NCI-H2107 treated with DMSO at 0.1 percent for 48 hours (cell line): ENCODE measurements at regions not wholly inside any gene's neighbourhood (a gene's known extent, or its start where the extent isn't known, plus 50 kb on each side); places are given as distances from the start of the nearest gene placed in this dataset.
"Not testable (repeated sequence)": the region's sequence is repeated elsewhere in the genome, so short reads cannot be mapped to it uniquely, and the experiment has no call there.

Source experiments
- DNase-seq: peaks from one replicate; lab custom pipeline; 2025; ENCODE audit not compliant: unreplicated experiment; lab: John Stamatoyannopoulos, UW

GRCh38 chr9:7545371-7546165 is 254.0 kb downstream of the DMAC1 start:
- DNase-seq, result no peak

GRCh38 chr9:7542693-7543092 is 256.9 kb downstream of the DMAC1 start:
- peak; percentile 32 for DNase-seq

- no peak for DNase-seq
Observed at GRCh38 chr9:7542126-7542525, 257.5 kb downstream of the DMAC1 start.

GRCh38 chr9:7536310-7536939 is 263.2 kb downstream of the DMAC1 start:
- peak; percentile 46 for DNase-seq

GRCh38 chr9:7534211-7534935 is 265.2 kb downstream of the DMAC1 start:
- no peak for DNase-seq

- no peak for DNase-seq
Observed at GRCh38 chr9:7533376-7534090, 266.0 kb downstream of the DMAC1 start.

- DNase-seq, result no peak
Observed at GRCh38 chr9:7523426-7524043, 276.0 kb downstream of the DMAC1 start.

GRCh38 chr9:7520396-7520795 is 279.2 kb downstream of the DMAC1 start:
- no peak for DNase-seq

GRCh38 chr9:7516376-7516775 is 283.2 kb downstream of the DMAC1 start:
- no peak for DNase-seq

- no peak for DNase-seq
Observed at GRCh38 chr9:7510199-7510598, 289.4 kb downstream of the DMAC1 start.

GRCh38 chr9:7509576-7510145 is 289.9 kb downstream of the DMAC1 start:
- no peak for DNase-seq

GRCh38 chr9:7508516-7508915 is 291.1 kb downstream of the DMAC1 start:
- no peak for DNase-seq

GRCh38 chr9:7507566-7508270 is 291.9 kb downstream of the DMAC1 start:
- no peak for DNase-seq

- no peak for DNase-seq
Observed at GRCh38 chr9:7507026-7507425, 292.6 kb downstream of the DMAC1 start.

- DNase-seq, result no peak
Observed at GRCh38 chr9:7500521-7500920, 299.1 kb downstream of the DMAC1 start.

GRCh38 chr9:7491641-7492040 is 307.9 kb downstream of the DMAC1 start:
- no peak for DNase-seq

GRCh38 chr9:7490317-7491108 is 309.1 kb downstream of the DMAC1 start:
- DNase-seq, result no peak

GRCh38 chr9:7489036-7489435 is 310.5 kb downstream of the DMAC1 start:
- DNase-seq, result no peak

- DNase-seq, result not testable (repeated sequence)
Observed at GRCh38 chr9:7484014-7484413, 315.6 kb downstream of the DMAC1 start.
